GM23338 (cell line): ENCODE measurements at regions not wholly inside any gene's neighbourhood (a gene's known extent, or its start where the extent isn't known, plus 50 kb on each side); places are given as distances from the start of the nearest gene placed in this dataset.

Experiments
- ATAC-seq: fragments of 200-7000 bp; cut with Tn5 transposase; 3 replicates; pipeline ENCODE4 v1.9.1; 2020
- DNase-seq: peaks from one replicate; pipeline ENCODE4 v3.0.0-alpha.2; 2015; ENCODE audit warnings: low spot score
- H2AFZ ChIP-seq: fragments of 200-600 bp; sonication (generic); 2 replicates; pipeline ENCODE4 v1.8.0; 2016; ENCODE audit warnings: antibody characterized with exemption, mild to moderate bottlenecking, moderate library complexity
- H3F3A ChIP-seq: fragments of 200-600 bp; sonication (generic); replicated peaks from 2 replicates; pipeline ENCODE4 v1.8.0; 2017; ENCODE audit warnings: antibody characterized with exemption, mixed run types, low read depth
- H3K27ac ChIP-seq: fragments of 200-600 bp; sonication (generic); 2 replicates; pipeline ENCODE4 v1.6.1; 2016; ENCODE audit warnings: low read depth
- H3K27me3 ChIP-seq: fragments of 200-600 bp; sonication (generic); 2 replicates; pipeline ENCODE4 v1.8.0; 2016; ENCODE audit warnings: mild to moderate bottlenecking, mixed run types, moderate library complexity; ENCODE audit not compliant: insufficient read depth
- H3K36me3 ChIP-seq: fragments of 200-600 bp; sonication (generic); 2 replicates; pipeline ENCODE4 v1.8.0; 2016; ENCODE audit warnings: mild to moderate bottlenecking; ENCODE audit not compliant: insufficient read depth
- H3K4me1 ChIP-seq: fragments of 200-600 bp; sonication (generic); 2 replicates; pipeline ENCODE4 v1.8.0; 2016; ENCODE audit warnings: mild to moderate bottlenecking, moderate library complexity; ENCODE audit not compliant: insufficient read depth
- H3K4me2 ChIP-seq: fragments of 200-600 bp; sonication (generic); 2 replicates; pipeline ENCODE4 v1.7.1; 2017; ENCODE audit warnings: mixed run types
- H3K4me3 ChIP-seq: fragments of 200-600 bp; sonication (generic); 2 replicates; pipeline ENCODE4 v1.6.1; 2016; ENCODE audit warnings: mixed run types
- H3K79me2 ChIP-seq: fragments of 200-600 bp; sonication (generic); replicated peaks from 2 replicates; pipeline ENCODE4 v1.8.0; 2017; ENCODE audit warnings: mild to moderate bottlenecking; ENCODE audit not compliant: insufficient read depth
- H3K9me2 ChIP-seq: fragments of 200-600 bp; sonication (generic); 2 replicates; pipeline ENCODE4 v1.8.0; 2017; ENCODE audit not compliant: insufficient read depth
- H4K20me1 ChIP-seq: fragments of 200-600 bp; sonication (generic); replicated peaks from 2 replicates; pipeline ENCODE4 v1.8.0; 2017; ENCODE audit warnings: mild to moderate bottlenecking; ENCODE audit not compliant: insufficient read depth
- H3K27ac Mint-ChIP-seq: 2 replicates; pipeline ENCODE4 v1.8.0; 2020; ENCODE audit warnings: inconsistent platforms, mild to moderate bottlenecking, moderate library complexity, mixed read lengths
- H3K27me3 Mint-ChIP-seq: 3 replicates; pipeline ENCODE4 v1.8.0; 2022; ENCODE audit warnings: low read depth, mild to moderate bottlenecking, moderate library complexity, mixed read lengths, inconsistent platforms; ENCODE audit not compliant: insufficient read depth, poor library complexity
- H3K36me3 Mint-ChIP-seq: 3 replicates; pipeline ENCODE4 v1.8.0; 2021; ENCODE audit warnings: low read depth, mild to moderate bottlenecking, inconsistent platforms, moderate library complexity, mixed read lengths
- H3K4me1 Mint-ChIP-seq: 3 replicates; pipeline ENCODE4 v1.8.0; 2020; ENCODE audit warnings: mild to moderate bottlenecking, inconsistent platforms, mixed read lengths
- H3K4me3 Mint-ChIP-seq: 3 replicates; pipeline ENCODE4 v1.8.0; 2021; ENCODE audit warnings: moderate library complexity, mild to moderate bottlenecking, inconsistent platforms, mixed read lengths
- H3K9me3 Mint-ChIP-seq: 3 replicates; pipeline ENCODE4 v1.8.0; 2020; ENCODE audit warnings: moderate library complexity, mild to moderate bottlenecking, inconsistent platforms, mixed read lengths
- CREB1 ChIP-seq: fragments of 250-450 bp; sonication (Bioruptor Pico); IDR thresholded peaks from 2 replicates; pipeline ENCODE4 v1.5.0; 2020; ENCODE audit warnings: low read depth, mild to moderate bottlenecking, moderate library complexity
- ETS1 ChIP-seq: IDR thresholded peaks from 2 replicates; pipeline ENCODE4 v1.6.1; 2016; ENCODE audit warnings: antibody characterized with exemption
- EZH2 ChIP-seq: fragments of 200-600 bp; sonication (generic); IDR thresholded peaks from one replicate; pipeline ENCODE4 v1.8.0; 2017; ENCODE audit warnings: antibody characterized with exemption, mild to moderate bottlenecking, low read depth; ENCODE audit not compliant: unreplicated experiment
- EZH2phosphoT487 ChIP-seq: fragments of 200-600 bp; sonication (generic); IDR thresholded peaks from one replicate; pipeline ENCODE4 v1.8.1; 2018; ENCODE audit warnings: antibody characterized with exemption; ENCODE audit not compliant: unreplicated experiment
- JUNB ChIP-seq: IDR thresholded peaks from one replicate; pipeline ENCODE4 v1.6.1; 2016; ENCODE audit warnings: antibody characterized with exemption; ENCODE audit not compliant: unreplicated experiment
- NANOG ChIP-seq: IDR thresholded peaks from 2 replicates; pipeline ENCODE4 v1.6.1; 2016; ENCODE audit warnings: antibody characterized with exemption, borderline replicate concordance
- POLR2AphosphoS5 ChIP-seq: IDR thresholded peaks from 2 replicates; pipeline ENCODE4 v1.6.1; 2016; ENCODE audit warnings: antibody characterized with exemption, low read depth
- STAT1 ChIP-seq: IDR thresholded peaks from one replicate; pipeline ENCODE4 v1.6.1; 2016; ENCODE audit warnings: antibody characterized with exemption; ENCODE audit not compliant: unreplicated experiment
- ZNF114 ChIP-seq: fragments of 250-450 bp; sonication (Bioruptor Pico); IDR thresholded peaks from 2 replicates; pipeline ENCODE4 v1.5.0; 2020; ENCODE audit warnings: mild to moderate bottlenecking, moderate library complexity
- ZNF331 ChIP-seq: fragments of 250-450 bp; sonication (Bioruptor Pico); IDR thresholded peaks from 2 replicates; pipeline ENCODE4 v1.5.0; 2020; ENCODE audit warnings: low read depth, mild to moderate bottlenecking, moderate library complexity
- ZNF462 ChIP-seq: fragments of 250-450 bp; sonication (Bioruptor Pico); IDR thresholded peaks from 2 replicates; pipeline ENCODE4 v1.5.0; 2020; ENCODE audit warnings: mild to moderate bottlenecking, moderate library complexity
- TF ChIP-seq, protein P1 (sequence below): IDR thresholded peaks from one replicate; pipeline ENCODE4 v1.6.1; 2018; ENCODE audit warnings: antibody characterized with exemption; ENCODE audit not compliant: unreplicated experiment
- TF ChIP-seq, protein P2 (sequence below), 2 experiments: fragments of 200-600 bp in 1 of 2; sonication (generic) in 1 of 2; conservative IDR thresholded peaks; 2 replicates each; pipeline versions ENCODE4 v1.5.1 to v1.6.1; 2016 to 2017; ENCODE audit warnings: antibody characterized with exemption in 2 of 2, low read depth in 2 of 2, mild to moderate bottlenecking in 2 of 2, moderate library complexity in 1 of 2

DNA sequence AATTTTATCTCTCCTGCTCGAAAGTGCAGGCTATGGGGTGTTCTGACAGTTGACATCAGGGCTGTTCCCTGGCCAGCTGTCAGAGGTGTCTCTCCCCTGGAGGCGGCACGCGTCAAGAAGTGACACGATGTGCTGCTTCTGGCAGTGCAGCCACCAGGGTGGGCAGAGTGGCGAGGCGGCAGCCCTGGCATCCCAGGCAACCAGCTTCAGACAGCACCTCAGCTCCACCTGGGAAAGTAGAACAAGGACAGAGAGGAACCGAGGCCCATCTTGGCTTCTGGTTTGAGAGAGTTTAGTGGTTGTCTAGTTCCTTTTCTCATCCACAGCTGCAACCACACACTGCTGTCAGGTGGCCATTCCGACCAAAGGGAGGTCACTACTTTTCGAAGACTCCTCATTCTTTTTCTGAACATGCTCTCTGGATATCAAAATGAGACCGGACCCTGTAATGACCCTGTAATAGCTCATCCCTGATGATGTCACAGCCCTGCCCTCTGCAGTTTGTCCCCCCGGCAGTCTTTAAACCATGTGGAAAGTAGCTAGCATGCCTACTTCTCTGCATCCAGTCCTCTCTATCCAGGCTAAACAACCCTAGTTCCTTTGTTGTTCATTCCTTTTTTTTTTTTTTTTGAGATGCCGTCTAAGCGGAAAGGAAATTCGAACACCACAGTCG lies 381.0 kb upstream of the NRP1 start:
- no peak for ATAC-seq
- Histone ChIP-seq H3K27me3 (no peaks in the 10 kb centered on the region), H3K4me2 (no peak overlapping the region), H2AFZ (0 out of 2 replicates have a peak overlapping the region, but pooled peaks have one; percentile 28), H3K36me3 (no peaks in the 10 kb centered on the region), H3K79me2 (no peaks in the 10 kb centered on the region), H3K27ac (no peak overlapping the region), H3K4me1 (no peaks in the 10 kb centered on the region), H3F3A (no peaks in the 10 kb centered on the region), H4K20me1 (no peaks in the 10 kb centered on the region), H3K4me3 (no peak overlapping the region), H3K9me2 (0 out of 2 replicates have a peak, but pooled peaks cover 2% of the 10 kb centered on the region)
- peaks cover 7% of the 10 kb centered on the region; the same call in 1 of the 3 replicates for H3K36me3 Mint-ChIP-seq
- no peak overlapping the region for H3K4me3 Mint-ChIP-seq
- H3K27me3 Mint-ChIP-seq = peaks cover 2% of the 10 kb centered on the region
- H3K9me3 Mint-ChIP-seq = no peaks in the 10 kb centered on the region
- H3K27ac Mint-ChIP-seq = no peak overlapping the region
- TF ChIP-seq ETS1 = no peak
- no peak for TF ChIP-seq POLR2AphosphoS5
- TF ChIP-seq, protein P1, sequence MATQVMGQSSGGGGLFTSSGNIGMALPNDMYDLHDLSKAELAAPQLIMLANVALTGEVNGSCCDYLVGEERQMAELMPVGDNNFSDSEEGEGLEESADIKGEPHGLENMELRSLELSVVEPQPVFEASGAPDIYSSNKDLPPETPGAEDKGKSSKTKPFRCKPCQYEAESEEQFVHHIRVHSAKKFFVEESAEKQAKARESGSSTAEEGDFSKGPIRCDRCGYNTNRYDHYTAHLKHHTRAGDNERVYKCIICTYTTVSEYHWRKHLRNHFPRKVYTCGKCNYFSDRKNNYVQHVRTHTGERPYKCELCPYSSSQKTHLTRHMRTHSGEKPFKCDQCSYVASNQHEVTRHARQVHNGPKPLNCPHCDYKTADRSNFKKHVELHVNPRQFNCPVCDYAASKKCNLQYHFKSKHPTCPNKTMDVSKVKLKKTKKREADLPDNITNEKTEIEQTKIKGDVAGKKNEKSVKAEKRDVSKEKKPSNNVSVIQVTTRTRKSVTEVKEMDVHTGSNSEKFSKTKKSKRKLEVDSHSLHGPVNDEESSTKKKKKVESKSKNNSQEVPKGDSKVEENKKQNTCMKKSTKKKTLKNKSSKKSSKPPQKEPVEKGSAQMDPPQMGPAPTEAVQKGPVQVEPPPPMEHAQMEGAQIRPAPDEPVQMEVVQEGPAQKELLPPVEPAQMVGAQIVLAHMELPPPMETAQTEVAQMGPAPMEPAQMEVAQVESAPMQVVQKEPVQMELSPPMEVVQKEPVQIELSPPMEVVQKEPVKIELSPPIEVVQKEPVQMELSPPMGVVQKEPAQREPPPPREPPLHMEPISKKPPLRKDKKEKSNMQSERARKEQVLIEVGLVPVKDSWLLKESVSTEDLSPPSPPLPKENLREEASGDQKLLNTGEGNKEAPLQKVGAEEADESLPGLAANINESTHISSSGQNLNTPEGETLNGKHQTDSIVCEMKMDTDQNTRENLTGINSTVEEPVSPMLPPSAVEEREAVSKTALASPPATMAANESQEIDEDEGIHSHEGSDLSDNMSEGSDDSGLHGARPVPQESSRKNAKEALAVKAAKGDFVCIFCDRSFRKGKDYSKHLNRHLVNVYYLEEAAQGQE = no peak
- TF ChIP-seq ZNF462 = no peak
- TF ChIP-seq NANOG = no peak
- TF ChIP-seq, protein P2, sequence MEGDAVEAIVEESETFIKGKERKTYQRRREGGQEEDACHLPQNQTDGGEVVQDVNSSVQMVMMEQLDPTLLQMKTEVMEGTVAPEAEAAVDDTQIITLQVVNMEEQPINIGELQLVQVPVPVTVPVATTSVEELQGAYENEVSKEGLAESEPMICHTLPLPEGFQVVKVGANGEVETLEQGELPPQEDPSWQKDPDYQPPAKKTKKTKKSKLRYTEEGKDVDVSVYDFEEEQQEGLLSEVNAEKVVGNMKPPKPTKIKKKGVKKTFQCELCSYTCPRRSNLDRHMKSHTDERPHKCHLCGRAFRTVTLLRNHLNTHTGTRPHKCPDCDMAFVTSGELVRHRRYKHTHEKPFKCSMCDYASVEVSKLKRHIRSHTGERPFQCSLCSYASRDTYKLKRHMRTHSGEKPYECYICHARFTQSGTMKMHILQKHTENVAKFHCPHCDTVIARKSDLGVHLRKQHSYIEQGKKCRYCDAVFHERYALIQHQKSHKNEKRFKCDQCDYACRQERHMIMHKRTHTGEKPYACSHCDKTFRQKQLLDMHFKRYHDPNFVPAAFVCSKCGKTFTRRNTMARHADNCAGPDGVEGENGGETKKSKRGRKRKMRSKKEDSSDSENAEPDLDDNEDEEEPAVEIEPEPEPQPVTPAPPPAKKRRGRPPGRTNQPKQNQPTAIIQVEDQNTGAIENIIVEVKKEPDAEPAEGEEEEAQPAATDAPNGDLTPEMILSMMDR (conservative IDR thresholded peaks at IDR 0.05; ENCODE audit: low read depth in 2 of 2) = no peak
- no peak for TF ChIP-seq STAT1
- no peak for TF ChIP-seq ZNF331 (CRISPR knock-in tag)
- TF ChIP-seq JUNB = no peak
- TF ChIP-seq CREB1 (CRISPR knock-in tag) = no peak
- TF ChIP-seq ZNF114 = no peak
- TF ChIP-seq EZH2 = no peak
- no peak for TF ChIP-seq EZH2phosphoT487
- no peaks in the 10 kb centered on the region for H3K4me1 Mint-ChIP-seq
- no peak for DNase-seq
